Stimulated activated CD4-positive, alpha-beta T cell treated with anti-CD3 and anti-CD28 coated beads, Interleukin-12 subunit alpha, Interleukin-12 subunit beta, amount 100 ng/mL, for 4 hours (primary cell): ENCODE measurements at regions not wholly inside any gene's neighbourhood (a gene's known extent, or its start where the extent isn't known, plus 50 kb on each side); places are given as distances from the start of the nearest gene placed in this dataset.
"Not testable (repeated sequence)": the region's sequence is repeated elsewhere in the genome, so short reads cannot be mapped to it uniquely, and the experiment has no call there.

ENCODE experiments used
- DNase-seq: peaks from one replicate; pipeline ENCODE4 v3.0.0-alpha.2; 2020

- DNase-seq = no peak
These were observed 106.6 kb upstream of the BARHL2 start for GRCh38 chr1:90823686-90824085.

- no peak for DNase-seq
These were observed 104.8 kb upstream of the BARHL2 start for GRCh38 chr1:90821788-90822359.

- DNase-seq = no peak
These were observed 104.2 kb upstream of the BARHL2 start for GRCh38 chr1:90821152-90821787.

GRCh38 chr1:90820745-90821144 lies 103.6 kb upstream of the BARHL2 start:
- DNase-seq = no peak

DNA sequence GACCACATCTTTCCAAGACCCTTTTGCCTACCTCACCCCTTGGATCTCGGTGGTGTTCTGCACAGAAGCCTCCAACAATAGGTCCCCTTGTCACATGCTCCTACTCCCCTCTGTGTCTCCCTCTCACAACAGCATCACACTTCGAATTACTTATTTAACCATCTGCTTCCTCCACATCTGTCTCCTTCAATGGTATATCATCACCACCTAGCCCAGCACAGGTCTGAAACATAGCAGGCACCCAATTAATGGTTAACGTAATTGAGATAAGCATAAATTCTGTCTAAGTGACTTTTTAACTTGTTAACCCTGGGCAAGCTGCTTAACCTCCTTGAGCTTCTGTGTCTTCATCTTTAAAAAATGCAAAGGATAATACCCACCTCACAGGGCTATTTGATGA lies 100.3 kb upstream of the BARHL2 start:
- DNase-seq = no peak

GRCh38 chr1:90812237-90812636 lies 95.1 kb upstream of the BARHL2 start:
- not testable (repeated sequence) for DNase-seq

- not testable (repeated sequence) for DNase-seq
These were observed 94.4 kb upstream of the BARHL2 start for GRCh38 chr1:90811444-90811950.

- no peak for DNase-seq
These were observed 93.6 kb upstream of the BARHL2 start for GRCh38 chr1:90810681-90811080.

GRCh38 chr1:90809996-90810395 lies 92.9 kb upstream of the BARHL2 start:
- no peak for DNase-seq

- no peak for DNase-seq
These were observed 92.0 kb upstream of the BARHL2 start for GRCh38 chr1:90809093-90809492.

GRCh38 chr1:90807329-90807728 lies 90.2 kb upstream of the BARHL2 start:
- no peak for DNase-seq

- DNase-seq = no peak
These were observed 85.5 kb upstream of the BARHL2 start for GRCh38 chr1:90802622-90803021.

DNA sequence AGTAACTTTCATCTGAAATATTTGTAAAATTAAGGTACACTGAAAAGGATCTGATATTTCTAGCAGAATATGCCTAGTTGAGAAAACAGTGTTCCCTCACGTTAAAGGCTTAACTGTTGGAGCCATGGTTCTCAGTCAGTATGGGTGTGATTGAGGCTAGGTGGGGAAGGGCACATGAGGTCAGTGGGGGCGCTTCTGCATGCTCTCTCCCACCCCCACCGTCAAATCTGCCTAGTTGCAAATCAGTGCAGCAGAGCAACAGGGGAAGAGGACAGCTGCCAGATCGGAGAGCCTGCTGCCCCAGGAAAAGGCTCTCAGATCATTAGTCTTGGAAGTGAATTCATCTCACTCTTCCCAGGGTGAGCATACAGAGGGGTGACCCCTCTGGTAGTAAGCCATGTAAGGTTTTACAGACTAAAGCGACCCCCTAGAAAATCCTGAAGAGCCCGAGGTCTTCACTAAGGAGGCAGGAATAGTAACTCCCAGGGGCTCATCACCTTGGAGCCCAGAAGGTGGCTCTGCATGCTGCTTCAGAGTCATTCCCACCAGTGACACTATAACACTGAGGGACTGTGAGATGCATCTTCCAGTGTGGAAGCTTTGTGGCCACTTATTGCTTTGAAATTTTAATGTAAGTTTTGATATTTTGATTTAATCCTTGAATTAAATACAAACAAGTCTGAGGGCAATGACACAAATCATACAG lies 83.1 kb upstream of the BARHL2 start:
- no peak for DNase-seq

GRCh38 chr1:90799326-90799725 lies 82.2 kb upstream of the BARHL2 start:
- no peak for DNase-seq

- no peak for DNase-seq
These were observed 81.8 kb upstream of the BARHL2 start for GRCh38 chr1:90798883-90799282.

DNA sequence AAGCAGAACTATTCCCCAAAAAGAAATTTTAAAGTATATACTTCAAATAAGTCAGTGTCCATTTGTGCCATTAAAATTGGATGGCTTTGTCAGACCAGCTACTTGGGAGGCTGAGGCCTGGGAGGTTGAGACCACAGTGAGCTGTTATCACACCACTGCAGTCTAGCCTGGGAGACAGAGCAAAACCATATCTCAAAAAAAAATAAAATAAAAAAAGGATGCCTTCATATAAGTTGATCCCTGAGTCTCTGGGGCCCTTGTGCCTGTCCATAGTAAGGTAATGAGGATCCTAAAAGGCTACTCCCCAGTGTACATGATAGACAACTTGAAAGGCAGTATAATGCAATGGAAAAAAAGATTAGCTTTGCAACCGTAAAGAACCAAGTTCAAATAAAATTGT lies 81.2 kb upstream of the BARHL2 start:
- DNase-seq = no peak

DNA sequence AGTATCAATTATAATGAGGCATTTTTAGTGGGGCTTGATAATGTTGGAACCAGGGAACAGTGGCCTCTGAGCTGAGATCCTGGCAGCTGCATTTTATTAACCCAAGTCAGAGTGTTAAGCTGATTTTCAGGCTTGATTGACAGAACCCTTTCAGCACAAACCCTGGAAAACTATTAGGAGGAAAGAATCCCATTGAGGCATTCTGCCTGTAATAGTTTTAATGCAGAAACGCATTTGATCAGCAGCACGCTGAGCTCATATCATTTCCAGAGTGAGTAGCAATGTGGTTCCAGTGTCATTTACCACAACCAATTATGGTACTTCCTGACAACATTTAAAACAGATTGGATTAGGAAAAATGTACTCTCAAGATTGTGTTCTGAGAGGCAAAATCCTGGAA lies 78.3 kb upstream of the BARHL2 start:
- DNase-seq = no peak

DNA sequence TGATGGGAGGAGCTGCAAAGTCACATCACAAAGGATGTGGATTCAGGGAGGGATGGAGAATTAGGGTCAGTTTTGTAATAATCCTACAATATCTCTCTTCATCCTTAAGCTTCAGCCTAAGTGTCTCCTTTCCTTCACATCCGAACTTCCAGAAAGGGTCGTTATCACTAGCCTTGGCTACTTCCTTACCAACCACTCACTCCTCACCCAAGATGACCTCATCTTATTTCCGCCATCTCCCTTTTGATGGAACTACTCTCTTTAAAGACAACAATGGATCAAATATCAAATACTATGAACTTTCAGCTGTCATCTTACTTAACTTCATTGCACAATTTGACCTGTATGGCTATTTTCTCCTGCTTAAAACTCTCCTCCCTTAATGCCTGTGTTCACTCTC lies 69.6 kb upstream of the BARHL2 start:
- no peak for DNase-seq

- no peak for DNase-seq
These were observed 67.2 kb upstream of the BARHL2 start for GRCh38 chr1:90784186-90784847.

- no peak for DNase-seq
These were observed 66.1 kb upstream of the BARHL2 start for GRCh38 chr1:90783181-90783580.

DNA sequence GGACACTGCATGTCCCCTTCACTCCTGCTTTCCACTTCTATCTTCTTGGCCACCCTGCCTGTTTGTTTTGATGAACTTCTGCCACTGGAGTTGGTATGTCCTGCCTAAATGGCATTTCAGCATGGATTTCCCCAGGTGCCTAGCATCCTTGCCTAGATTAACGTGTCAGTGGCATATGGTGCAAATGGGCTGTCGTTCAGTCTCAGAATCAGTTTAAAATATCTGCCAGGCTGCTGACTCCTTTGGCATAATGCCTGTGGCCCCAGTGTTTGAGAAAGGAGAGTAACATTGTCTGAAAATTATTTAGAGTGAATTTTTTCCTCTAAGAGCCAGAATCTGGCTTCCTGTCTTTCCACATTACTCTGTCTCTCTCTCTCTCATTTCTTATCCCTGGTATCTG lies 64.9 kb upstream of the BARHL2 start:
- no peak for DNase-seq

- DNase-seq = no peak
These were observed 64.4 kb upstream of the BARHL2 start for GRCh38 chr1:90781534-90781933.

DNA sequence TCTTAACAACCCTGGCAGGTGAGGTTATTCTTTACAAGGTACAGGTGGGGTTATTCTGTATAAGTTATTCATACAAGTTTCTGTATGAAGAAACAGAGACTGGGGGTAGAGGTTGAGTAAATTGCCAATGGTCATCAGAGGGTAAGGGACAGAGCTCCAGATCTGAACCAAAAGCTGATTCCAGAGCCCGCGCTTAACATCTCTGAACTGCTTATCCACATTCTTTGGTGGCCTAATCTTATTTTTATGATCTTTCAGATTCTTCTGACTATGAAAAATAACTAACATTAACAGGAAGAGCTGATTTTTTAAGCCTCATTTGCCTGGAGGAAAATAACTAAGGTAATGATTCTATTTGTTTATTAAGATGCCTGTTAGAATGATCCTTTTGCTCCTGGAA lies 63.9 kb upstream of the BARHL2 start:
- no peak for DNase-seq

GRCh38 chr1:90779573-90779972 lies 62.5 kb upstream of the BARHL2 start:
- DNase-seq = no peak
